Rectal smooth muscle tissue (tissue), 1 donor: ENCODE measurements at regions not wholly inside any gene's neighbourhood (a gene's known extent, or its start where the extent isn't known, plus 50 kb on each side); places are given as distances from the start of the nearest gene placed in this dataset.

ENCODE experiments used
- H3K27ac ChIP-seq: one replicate; pipeline ENCODE4 v1.7.0; 2013; ENCODE audit warnings: low read depth, low read length, inconsistent platforms
- H3K27me3 ChIP-seq: one replicate; pipeline ENCODE4 v1.7.0; 2013; ENCODE audit warnings: low read length; ENCODE audit not compliant: control insufficient read depth, insufficient read depth
- H3K36me3 ChIP-seq: one replicate; pipeline ENCODE4 v1.7.0; 2013; ENCODE audit warnings: low read length; ENCODE audit not compliant: control insufficient read depth, insufficient read depth
- H3K4me1 ChIP-seq: one replicate; pipeline ENCODE4 v1.7.0; 2013; ENCODE audit warnings: low read length; ENCODE audit not compliant: control insufficient read depth, insufficient read depth
- H3K4me3 ChIP-seq: one replicate; pipeline ENCODE4 v1.7.0; 2013; ENCODE audit warnings: low read length
- H3K9ac ChIP-seq: one replicate; pipeline ENCODE4 v1.7.0; 2013; ENCODE audit warnings: low read length

DNA sequence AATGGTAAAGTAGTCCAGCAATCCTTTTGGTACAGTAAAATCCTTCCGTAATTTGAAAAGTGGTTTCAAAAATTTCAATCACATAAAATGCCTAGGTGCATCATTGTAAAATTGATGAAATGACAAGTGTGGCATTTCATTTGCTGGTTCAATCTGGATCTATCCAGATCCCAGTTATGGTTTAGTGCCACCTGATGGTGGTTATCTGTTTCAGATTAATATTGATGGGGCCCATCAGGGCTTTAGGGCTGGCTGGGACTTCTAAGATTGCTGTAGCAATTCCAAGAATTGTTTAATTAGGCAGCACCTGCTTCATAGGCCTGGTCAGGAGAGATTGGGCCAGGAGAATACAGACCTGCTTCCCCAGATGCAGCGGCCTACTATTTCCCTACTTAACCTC, 55.5 kb upstream of the PIK3C3 start:
- H3K27me3 ChIP-seq, result no peaks in the 10 kb centered on the region
- no peak overlapping the region for H3K4me3 ChIP-seq
- H3K4me1 ChIP-seq, result no peaks in the 10 kb centered on the region
- H3K27ac ChIP-seq, result no peak overlapping the region
- no peak overlapping the region for H3K9ac ChIP-seq
- H3K36me3 ChIP-seq, result no peaks in the 10 kb centered on the region

DNA sequence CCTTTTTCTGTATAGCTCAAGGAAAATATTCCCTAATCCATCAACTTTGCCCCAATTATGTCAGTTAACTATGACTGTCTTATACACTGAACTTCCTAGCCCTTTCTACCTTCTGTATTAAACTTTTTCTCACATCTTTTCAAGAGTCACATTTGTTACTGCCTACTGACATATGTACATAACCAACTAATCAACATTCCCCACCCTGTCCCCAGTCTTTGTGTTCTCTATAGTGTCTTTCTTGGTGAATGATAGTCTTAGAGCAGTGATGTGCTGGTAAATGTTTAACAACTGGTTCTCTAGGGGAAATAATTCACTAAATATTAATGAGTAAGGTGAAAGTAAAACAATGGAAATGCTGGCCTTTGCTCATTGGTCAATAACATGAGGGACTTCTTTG, 61.6 kb upstream of the PIK3C3 start:
- Histone ChIP-seq H3K4me3 (no peak overlapping the region), H3K36me3 (no peaks in the 10 kb centered on the region), H3K27ac (no peak overlapping the region), H3K9ac (no peak overlapping the region), H3K27me3 (no peaks in the 10 kb centered on the region), H3K4me1 (no peaks in the 10 kb centered on the region)

DNA sequence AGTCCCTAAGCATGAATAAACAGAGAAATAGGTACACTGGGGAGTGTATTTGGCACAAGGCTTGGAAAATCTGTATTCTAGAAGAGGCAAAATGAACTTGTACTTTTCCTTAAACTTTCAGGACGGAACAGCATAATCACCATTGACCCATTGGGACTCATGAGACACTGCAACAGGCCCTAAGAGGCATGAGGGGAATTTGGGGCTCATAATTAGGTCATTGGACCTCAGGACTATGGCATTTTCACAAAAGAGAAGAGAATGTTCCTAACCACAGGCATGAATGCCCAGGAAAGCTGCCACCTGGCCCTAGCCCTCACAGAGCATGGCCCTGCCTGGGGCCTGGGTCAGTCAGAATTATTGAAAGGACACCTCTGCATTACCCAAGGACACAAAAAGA, 67.9 kb upstream of the PIK3C3 start:
- H3K4me3 ChIP-seq, result no peak overlapping the region

DNA sequence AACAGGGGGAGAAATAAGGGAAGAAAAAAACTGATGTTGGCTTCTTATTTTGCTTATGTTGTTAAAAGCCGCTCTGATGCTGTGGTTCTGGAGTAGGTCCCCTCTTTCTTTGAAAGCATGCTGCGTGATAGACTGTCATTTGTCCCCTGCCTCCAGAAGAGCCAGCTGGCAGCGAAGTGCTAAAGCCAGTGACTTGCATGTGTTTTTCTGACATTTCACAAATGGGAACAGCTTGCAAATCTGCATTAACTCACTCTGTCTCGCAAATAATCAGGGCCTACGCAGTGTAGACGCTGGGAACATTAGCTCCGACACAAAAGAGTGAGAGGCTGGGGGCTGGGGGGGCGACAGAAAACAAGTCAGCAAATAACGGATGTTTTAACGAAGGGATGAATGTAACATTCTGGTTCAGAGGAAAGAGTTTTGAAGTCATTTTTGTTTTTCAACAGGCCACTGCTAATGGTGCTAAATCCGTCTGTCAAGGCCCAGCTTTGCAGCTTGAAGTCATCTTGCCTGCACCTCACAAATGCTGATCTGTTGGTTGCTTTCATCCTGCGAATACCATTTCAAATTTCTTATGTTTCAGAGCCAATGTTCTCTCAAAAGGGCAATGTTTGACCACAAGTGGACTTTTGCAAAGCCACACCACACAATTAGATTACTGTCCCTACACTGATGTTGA, 68.8 kb upstream of the PIK3C3 start:
- Histone ChIP-seq H3K36me3 (no peaks in the 10 kb centered on the region), H3K4me3 (no peak overlapping the region), H3K9ac (no peak overlapping the region), H3K27me3 (no peaks in the 10 kb centered on the region), H3K4me1 (no peaks in the 10 kb centered on the region), H3K27ac (no peak overlapping the region)

More for the DNA sequence above, 67.9 kb upstream of the PIK3C3 start:
- Histone ChIP-seq H3K27me3 (no peaks in the 10 kb centered on the region), H3K4me1 (no peaks in the 10 kb centered on the region), H3K27ac (no peak overlapping the region), H3K9ac (no peak overlapping the region), H3K36me3 (no peaks in the 10 kb centered on the region)

DNA sequence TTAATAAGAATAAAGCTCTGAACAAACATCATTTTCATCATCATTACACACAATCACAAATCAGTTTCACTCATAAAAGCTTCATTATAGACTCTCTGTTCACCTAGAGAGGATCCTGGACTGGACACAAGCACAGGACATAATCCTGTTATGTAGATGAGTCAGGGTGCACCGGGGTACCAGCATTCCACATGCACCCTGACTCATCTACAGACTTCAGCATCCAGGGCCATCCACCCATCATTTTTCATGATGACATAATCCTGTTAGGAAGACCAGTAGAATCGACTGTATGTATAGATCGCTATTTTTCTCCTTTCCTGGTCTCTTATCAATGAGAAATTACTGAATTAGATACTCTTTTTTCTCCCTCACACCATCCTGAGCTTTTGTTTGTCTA, 73.7 kb upstream of the PIK3C3 start:
- no peak overlapping the region for H3K4me3 ChIP-seq

DNA sequence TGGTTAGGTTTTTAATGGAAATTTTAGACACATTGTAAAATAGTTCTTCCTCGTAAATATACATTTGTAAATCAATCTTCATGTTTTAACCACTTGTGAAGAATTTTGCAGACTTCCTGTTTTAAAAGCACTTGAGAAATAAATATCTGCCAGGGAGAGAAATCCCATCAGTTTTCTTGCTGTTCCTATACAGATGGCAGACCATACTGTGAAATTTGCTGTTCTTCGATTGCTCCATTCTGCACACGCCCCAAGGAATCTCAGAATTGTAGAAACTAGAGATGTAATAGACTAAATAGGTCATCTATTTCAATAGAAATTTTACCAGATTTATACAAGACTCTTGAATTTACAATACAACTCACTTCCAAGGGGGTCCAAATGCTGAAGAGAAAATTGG, 75.8 kb upstream of the PIK3C3 start:
- H3K27me3 ChIP-seq, result no peaks in the 10 kb centered on the region
- H3K27ac ChIP-seq, result no peak overlapping the region
- no peak overlapping the region for H3K9ac ChIP-seq
- H3K4me3 ChIP-seq, result no peak overlapping the region
- no peaks in the 10 kb centered on the region for H3K36me3 ChIP-seq
- no peaks in the 10 kb centered on the region for H3K4me1 ChIP-seq

More for the DNA sequence above, 73.7 kb upstream of the PIK3C3 start:
- no peaks in the 10 kb centered on the region for H3K27me3 ChIP-seq
- H3K36me3 ChIP-seq, result no peaks in the 10 kb centered on the region
- no peak overlapping the region for H3K27ac ChIP-seq
- H3K9ac ChIP-seq, result no peak overlapping the region
- H3K4me1 ChIP-seq, result no peaks in the 10 kb centered on the region

DNA sequence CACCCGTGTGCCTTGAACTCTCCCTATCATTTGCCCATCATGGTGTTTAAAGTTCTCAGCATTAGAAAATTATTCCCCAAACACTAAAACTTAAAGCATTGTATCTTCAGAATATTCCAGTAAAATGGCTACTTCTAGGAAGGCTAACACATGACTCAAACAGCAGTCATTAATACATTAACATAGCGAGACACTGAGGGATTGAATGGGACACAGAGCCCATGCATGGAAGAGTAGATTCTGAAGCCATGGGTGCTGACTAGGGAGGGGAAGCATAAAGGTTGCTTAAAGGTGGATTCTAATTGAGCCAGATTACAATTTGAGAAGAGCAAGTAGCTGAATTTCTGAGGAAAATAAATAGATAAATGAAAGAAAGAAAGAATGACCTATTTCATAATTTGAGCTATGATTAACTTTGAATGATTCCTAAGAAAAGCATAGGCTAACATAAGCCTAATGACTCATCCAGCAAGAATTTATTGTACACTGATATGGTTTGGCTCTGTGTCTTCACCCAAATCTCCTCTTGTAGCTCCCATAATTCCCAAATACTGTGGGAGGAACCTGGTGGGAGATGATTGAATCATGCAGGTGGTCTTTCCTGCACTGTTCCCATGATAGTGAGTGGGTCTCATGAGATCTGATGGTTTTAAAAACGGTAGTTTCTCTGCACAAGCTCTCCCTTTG, 79.8 kb upstream of the PIK3C3 start:
- H3K36me3 ChIP-seq, result no peaks in the 10 kb centered on the region
- H3K27ac ChIP-seq, result no peak overlapping the region
- H3K4me1 ChIP-seq, result no peaks in the 10 kb centered on the region
- H3K4me3 ChIP-seq, result no peak overlapping the region
- H3K27me3 ChIP-seq, result no peaks in the 10 kb centered on the region
- H3K9ac ChIP-seq, result no peak overlapping the region

DNA sequence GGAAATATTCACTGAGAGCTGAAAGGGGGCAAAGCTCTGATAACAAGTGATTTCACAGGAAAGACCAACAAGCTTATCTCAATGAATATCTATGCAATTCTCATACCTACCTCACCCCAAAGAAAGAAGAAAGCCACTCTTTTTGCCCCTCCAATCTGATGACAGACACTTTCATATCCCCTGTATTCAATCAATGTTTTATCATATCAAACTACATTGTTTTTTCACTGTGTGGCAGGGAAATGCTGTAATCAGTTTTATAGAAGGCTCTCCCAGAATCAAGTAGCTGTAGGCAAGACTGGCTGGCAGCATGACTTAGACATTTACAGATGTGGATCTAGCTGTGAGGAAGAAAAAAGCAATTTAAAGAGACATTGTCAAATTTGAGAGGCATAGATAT, 81.3 kb upstream of the PIK3C3 start:
- Histone ChIP-seq H3K4me1 (no peaks in the 10 kb centered on the region), H3K4me3 (no peak overlapping the region), H3K9ac (no peak overlapping the region), H3K36me3 (no peaks in the 10 kb centered on the region), H3K27ac (no peak overlapping the region), H3K27me3 (no peaks in the 10 kb centered on the region)

DNA sequence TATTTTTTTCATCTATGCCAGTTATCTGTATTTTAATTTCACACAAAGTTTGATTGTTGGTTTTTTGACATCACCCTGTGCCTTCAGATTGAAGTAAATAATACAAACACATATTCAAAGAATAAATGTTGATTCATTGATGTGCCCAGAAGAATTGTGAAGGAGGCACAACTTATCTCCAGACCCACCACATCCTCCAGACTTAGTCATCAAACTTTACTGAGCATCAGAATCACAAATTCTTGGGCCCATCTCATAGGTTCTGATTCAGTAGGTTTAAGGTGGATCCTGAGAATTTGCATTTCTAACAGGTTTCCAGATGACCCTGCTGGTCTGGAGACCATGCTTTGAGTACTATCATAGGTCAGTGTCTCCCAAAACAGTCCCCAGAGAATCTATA, 82.8 kb upstream of the PIK3C3 start:
- Histone ChIP-seq H3K27me3 (no peaks in the 10 kb centered on the region), H3K4me1 (no peaks in the 10 kb centered on the region), H3K9ac (no peak overlapping the region), H3K36me3 (no peaks in the 10 kb centered on the region), H3K27ac (no peak overlapping the region), H3K4me3 (no peak overlapping the region)

DNA sequence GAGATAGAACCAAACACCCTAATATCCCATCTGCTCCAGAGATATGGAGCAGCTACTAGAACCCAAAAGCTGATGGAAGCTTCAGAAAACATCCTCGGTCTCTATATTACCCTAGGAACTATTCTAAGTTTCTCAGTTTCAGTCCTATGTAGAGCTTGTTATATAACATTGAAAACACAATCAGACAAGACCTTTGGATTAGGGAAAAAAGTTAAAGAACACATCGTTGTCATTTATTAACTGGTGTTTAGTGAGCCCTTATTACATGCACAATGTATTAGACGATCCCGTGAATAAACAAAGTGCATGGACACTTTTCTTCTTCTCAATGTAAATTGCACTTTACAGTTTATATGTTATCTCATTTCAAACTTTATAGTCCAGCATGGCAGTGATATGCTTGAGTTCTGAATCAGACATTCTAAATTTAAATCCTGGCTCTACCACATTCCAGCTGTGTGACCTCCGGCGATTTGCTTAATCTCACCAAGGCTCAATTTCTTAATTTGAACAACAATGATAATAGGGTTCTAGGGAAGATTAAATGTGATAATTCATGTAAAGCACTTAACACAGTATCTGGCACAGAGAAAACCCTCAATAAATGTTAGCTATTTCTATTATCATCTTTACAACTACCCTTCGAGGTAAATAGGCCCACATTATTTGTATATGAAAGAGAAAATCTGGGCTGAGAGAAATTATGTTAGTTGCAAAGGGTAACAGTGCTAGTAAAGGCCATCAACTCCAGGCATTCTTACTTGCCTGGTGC, 83.6 kb upstream of the PIK3C3 start:
- Histone ChIP-seq H3K27ac (no peak overlapping the region), H3K36me3 (no peaks in the 10 kb centered on the region), H3K9ac (no peak overlapping the region), H3K4me3 (no peak overlapping the region), H3K27me3 (no peaks in the 10 kb centered on the region), H3K4me1 (no peaks in the 10 kb centered on the region)

DNA sequence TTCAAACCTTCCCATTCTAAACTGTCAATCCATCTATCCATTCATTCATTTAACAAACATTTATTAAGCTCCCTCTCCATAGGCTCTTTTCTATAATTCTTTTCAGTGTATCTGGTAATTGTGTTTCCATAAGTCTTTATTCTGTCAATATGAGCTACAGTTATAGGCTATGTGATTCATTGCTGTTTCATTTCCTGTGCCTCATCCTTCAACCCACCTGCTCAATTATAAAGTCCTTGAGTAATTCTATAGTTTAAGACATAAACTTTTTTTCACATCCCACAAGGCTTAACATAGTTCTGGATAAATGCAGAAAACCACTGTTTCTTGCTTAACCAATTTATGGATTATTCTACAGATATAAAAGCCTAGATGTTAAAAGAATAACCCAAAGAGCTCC, 84.2 kb upstream of the PIK3C3 start:
- Histone ChIP-seq H3K9ac (no peak overlapping the region), H3K4me3 (no peak overlapping the region), H3K36me3 (no peaks in the 10 kb centered on the region), H3K4me1 (no peaks in the 10 kb centered on the region), H3K27me3 (no peaks in the 10 kb centered on the region), H3K27ac (no peak overlapping the region)

DNA sequence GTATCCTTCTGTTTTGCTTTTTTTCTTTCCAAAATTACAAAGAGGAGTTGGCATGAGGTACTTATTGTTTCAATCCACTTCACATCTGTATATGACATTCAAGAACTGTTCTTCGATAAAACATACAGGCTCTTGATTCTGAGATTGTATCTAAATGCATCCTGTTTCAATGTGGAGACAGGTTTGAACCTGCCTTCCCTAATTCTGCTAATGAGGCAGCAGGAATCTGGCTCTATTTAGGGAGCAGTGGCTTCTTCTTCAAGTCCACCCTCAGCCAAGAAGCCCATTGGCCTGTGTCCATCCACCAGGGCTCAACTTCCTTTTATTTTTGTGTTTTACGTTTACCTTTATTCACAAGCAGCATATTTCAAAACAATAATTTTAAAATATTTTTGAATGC, 84.8 kb upstream of the PIK3C3 start:
- H3K4me1 ChIP-seq, result no peaks in the 10 kb centered on the region
- H3K27me3 ChIP-seq, result no peaks in the 10 kb centered on the region
- no peaks in the 10 kb centered on the region for H3K36me3 ChIP-seq
- H3K9ac ChIP-seq, result no peak overlapping the region
- H3K4me3 ChIP-seq, result no peak overlapping the region
- H3K27ac ChIP-seq, result no peak overlapping the region
